Stimulated activated CD8-positive, alpha-beta memory T cell treated with anti-CD3 and anti-CD28 coated beads, Interleukin-15, amount 100 ng/mL, for 1 hour (primary cell): ENCODE measurements at regions not wholly inside any gene's neighbourhood (a gene's known extent, or its start where the extent isn't known, plus 50 kb on each side); places are given as distances from the start of the nearest gene placed in this dataset.
"Not testable (repeated sequence)": the region's sequence is repeated elsewhere in the genome, so short reads cannot be mapped to it uniquely, and the experiment has no call there.

ENCODE experiments used
- DNase-seq: peaks from one replicate; pipeline ENCODE4 v3.0.0-alpha.2; 2020; ENCODE audit warnings: low read depth

DNA sequence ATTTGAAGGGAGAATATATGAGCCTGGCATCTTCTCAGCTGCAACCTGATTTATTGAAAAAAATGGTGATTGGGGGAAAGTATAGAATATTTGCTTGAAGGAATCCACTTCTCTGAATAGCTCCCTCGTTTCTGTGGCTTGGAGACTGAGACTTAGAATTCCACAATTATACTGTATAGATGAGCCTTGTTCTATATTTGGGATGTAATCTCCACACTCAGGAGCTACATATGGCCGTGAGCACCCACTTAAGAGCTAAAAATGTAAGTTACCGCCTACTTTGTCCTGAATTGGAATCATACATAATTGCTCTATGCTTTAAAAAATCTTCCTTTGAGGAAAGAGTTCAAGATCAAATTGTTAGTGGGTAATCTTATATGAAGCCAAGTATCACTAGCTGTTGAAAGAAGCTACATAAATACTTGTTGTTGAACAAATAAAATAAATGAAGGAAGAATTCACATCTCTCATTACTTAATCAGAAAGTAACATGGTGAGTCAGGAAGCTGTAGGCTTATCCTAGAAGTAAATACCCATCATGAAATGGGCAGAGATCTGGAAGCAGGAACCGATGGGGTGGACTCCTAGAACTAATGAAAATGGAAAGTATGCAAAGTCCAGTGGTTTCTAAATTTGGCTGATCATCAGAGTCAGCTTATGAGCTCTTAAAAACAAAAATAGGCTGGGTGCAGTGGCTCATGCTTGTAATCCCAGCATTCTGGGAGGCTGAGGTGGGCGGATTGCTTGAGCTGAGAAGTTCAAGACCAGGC lies 254.3 kb downstream of the SOX4 start:
- DNase-seq: no peak

DNA sequence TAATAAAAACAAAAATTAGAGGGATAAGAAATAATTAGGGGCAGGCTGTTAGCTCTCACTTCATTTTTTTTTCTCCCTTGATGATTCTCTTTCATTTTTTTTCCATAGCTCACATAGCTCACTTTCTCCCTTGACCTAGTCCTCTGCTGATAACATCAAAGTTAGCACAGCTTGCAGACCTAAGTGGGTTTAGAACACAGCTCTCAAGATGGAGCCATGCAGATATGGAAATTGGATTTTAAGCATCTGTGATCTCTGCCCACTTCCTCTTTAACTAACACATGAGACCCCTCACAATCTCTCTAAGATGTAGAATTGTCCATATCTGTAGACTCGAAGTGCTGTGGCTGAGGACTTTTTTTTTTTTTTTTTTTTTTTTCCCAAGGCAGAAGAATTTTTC lies 257.1 kb downstream of the SOX4 start:
- DNase-seq: no peak

DNA sequence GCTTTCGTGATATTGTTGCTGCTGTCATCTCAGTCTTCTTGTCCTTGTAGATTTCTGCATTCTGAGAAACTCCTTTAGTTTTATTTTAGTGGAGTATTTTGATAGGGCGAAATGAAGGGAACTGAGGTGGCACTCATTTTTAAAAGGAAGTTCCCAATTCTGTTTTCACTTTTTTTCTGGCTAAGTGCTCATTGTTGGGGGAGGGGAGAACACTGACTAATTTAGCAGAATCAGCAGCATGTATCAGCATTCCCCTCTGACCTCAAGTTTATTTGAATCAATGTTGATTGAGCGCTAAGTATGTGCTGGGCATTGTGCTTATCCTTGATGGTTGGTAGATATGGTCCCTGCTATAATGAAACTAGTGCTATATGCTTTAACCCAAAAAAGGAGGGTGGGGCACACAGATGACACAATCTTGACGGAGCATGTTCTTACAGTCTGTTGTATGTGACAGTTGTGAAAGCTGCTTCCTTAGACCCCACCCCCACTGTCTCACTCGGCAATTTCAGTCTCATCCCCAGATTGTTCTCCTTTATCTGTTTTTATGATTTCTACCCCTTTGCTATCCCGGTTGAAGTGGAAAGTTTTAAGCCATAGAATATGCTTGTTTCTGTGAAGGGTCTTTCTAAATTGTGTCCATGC lies 262.4 kb downstream of the SOX4 start:
- DNase-seq: no peak

DNA sequence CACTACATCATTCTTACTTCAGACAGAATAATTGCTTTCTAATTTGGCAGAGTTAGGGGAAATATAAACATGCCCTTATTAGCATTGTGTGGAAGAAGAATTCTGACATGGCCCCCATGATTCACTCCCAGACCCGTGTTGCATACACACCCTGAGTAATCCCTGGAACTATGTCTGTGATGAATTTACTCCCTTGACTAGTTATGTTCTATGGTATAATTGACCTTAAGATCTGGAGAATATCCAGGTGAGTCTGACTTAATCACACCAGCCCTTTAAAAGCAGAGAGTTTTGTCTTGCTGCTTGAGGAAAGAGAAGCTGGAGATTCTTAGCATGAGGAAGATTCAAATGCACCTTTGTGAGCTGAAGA lies 262.9 kb downstream of the SOX4 start:
- DNase-seq: no peak

DNA sequence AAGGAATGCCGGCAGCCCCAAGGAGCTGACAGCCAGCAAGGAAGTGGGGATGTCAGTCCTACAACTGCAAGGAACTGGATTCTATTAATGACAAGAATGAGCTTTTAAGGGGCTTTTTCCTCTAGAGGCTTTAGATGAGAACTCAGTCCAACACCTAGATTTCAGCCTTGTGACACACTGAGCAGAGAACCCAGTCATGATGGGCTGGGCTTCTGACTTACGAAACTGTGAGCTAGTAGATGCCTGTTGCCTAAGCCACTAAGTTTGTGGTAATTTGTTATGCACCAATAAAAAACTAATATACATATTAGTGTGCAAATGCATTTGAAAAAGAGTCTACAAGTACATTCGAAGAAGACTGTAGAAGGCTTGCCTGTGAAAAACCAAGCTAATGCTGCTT lies 263.3 kb downstream of the SOX4 start:
- DNase-seq: no peak

DNA sequence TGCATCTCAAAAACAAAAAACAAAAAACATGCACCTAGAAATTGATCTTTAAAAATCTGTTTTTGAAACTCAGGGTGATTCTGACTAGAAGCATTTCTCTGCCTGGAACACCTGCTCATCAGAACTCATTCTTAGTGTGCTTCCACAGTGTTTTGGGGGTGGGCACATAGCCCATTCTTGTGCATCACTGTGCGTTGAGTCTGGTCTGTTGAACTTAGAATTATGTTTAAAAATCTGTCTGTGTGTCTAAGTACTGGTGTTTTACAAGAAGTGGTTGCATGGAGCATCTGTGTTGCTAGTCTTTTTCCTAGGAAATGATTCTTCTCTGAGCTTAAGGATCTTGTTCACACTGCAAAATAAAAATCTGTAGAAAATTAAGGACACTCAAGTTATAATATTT lies 264.5 kb downstream of the SOX4 start:
- no peak for DNase-seq

DNA sequence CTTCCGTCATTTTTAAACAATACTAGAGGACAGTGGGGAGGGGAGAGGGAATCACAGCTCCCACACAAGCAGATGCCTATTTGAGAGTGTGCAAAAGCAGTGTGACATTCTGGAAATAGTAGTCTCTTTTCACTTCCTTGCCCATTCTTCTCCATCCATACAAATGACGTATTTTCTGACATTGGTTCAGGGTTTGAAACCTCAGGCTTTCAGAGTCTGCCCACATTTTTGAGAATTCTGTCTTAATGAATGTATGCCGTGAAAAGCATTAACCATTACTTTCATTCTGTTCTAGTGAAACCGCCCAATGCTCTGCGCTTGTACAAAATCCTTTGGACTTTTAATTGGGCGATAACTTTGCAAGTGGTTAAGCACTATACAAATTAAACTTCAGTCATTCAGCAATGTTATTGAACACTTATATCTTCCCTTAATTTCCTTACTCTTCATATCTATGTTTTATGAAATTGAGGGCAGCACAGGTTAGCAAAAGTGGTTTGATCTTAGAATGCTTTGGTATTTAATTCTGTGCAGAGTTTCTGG lies 265.7 kb downstream of the SOX4 start:
- no peak for DNase-seq

DNA sequence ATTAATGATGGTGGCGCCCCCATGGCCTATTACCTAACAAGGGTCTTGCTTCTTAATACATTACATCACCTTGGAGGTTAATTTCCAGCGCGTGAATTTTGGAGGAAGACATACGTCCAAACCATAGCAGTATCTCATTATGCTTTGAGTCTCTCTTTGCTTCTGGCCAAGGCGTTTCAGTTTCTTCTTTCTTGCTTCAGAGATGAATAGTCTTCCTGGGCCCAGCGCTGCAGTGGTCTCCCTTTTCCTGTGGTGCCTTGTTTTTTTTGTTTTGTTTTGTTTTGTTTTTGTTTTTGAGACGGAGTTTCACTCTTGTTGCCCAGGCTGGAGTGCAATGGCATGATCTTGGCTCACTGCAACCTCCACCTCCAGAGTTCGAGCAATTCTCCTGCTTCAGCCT lies 268.4 kb downstream of the SOX4 start:
- no peak for DNase-seq

DNA sequence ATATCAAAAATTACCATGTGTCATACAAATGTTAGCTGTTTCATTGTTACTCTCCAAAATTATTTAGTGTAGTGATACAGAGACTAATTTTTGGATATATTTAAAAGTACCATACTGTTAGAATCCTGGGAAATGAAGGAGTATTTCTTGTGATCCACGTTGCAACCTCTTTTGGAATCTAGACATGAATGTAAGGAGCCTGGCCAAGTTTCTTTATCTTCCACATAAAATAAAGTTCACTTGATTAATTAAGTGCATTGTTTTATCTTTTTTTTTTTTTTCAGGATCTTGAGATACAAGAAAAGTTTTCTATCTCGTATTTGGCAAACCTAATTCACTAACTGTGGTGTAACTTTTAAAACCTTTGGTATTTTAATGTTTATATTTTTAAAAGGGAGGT lies 270.7 kb downstream of the SOX4 start:
- DNase-seq: no peak

DNA sequence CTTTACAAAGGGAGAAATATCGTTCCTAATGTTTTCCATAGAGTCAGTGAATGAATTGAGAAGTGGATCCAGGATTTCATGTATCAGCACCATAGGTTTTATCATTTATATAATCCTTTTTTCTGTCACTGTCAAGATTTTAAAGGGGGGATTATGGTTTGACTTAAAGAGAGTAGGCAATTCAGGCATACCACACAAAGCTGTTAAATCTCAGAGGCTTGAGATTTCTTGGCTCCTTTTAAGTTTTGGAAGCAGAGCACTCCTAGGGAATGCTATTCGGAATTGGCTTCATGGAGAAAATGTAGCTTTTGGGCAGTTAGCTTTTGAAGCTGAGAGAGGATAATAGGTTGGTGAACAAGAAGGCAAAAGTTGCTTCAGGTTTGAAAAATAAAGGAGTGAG lies 274.7 kb downstream of the SOX4 start:
- no peak for DNase-seq

DNA sequence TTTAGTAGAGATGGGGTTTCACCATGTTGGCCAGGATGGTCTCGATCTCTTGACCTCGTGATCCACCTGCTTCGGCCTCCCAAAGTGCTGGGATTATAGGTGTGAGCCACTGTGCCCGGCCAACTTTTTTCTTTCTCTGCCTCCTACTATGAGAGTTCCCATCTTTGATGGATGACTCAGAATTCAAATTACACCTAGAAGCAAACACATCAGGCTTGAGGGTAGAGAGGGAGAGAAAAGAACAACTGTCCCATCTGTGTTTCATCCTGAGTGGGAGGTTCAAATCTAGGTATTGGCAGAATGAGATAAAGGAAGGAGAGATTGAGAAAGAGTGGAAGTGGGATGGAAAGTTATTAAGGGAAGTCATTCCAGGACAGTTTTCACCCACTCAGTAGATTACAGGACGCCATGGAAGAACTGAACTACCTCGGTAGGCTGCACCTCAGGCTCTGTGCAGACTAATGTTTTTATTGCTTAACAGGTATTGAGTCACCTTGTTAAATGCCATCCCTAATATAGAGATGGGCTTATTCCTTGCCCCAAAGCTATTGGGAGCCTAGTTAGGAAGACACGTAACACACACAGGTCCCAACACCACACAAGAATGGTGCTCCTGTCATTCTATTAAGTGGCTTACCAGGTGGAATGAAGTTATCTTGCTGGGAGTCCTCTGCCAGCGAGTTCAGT lies 275.7 kb downstream of the SOX4 start:
- DNase-seq: no peak

DNA sequence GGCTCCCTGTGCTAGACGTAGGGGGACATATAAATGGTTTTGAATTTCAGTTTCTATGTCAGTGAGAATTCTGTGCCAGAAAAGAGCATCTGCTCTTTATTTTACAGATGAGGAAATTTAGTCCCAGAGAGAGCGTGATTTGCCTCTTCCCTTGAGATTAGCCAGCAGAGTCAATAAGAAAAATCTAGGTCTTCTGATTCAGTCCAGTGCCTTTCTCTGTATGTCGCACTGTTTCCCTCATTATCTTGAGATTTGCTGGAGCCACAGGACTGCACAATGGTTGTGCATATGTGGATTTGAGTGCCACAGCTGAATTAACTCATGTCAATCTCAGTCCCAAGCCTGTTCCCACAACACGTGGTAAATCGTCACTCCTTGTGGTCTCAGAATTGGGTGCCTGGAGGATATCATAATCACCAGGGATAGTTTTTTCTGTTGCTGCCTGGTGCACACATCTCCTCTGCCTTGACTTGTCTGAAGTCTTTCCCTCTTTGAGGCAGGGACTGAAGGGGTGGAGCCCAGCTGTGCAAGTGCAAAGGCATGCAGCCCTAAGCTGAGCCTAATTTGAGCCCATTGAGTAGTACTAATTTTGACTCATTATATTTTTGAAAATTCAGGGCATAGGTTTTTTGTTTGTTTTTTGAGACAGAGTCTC lies 276.7 kb downstream of the SOX4 start:
- DNase-seq: no peak

DNA sequence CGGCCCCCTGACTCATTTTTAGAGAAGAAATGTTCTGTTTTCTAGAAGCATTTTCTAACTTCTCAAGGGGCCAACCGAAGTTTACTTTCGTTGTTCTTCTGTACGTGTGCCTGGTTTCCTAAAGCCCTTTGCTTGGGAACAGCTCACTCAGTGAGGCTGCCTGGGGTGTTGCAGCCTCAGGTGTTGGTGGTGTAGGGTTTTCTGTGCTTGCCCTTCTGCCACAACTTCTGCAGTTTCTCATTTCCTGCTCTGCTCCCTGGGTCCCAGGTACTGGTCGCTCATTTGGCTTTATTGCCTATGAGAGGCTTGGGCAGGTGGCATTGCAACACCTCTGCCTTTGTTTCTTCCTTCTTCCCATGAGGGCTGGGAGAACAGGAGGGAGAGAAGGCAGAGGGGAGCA lies 278.3 kb downstream of the SOX4 start:
- no peak for DNase-seq

DNA sequence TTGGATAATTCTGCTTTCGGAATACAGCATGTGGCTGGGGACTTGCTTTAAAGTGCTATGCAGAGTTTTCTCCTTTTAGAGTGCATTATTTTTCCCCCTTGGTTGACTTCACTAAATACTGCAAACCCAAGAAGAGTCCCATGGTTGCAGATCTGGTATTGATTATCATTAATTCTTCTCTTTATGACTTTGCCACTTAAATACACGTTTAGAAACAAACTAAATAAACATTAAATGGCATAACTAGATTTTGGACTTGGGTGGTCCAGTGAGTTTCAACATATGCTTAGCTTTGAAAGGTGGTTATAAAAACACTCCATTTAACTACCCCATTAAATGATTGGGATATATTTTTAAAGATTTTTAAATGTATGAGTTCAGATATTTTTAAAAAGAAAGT lies 279.2 kb downstream of the SOX4 start:
- no peak for DNase-seq

DNA sequence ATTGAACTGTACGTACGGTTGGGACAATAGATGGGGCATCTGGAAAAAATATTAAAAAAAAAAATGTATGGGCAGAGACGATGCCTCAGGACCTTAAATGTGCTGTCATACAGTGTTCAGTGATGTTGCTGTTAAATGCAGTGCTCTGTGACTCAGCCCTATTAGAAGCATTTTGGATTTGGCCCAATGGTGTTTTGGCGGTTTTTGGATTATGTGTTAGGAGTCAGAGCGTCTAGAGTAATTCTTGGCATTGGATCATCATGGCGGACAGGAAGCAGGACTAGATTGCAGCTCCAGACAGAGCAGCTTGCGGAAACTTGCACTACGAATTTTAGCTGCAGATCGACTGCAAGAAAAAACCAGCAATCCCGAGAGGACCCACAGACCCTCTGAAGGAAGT lies 280.0 kb downstream of the SOX4 start:
- no peak for DNase-seq

DNA sequence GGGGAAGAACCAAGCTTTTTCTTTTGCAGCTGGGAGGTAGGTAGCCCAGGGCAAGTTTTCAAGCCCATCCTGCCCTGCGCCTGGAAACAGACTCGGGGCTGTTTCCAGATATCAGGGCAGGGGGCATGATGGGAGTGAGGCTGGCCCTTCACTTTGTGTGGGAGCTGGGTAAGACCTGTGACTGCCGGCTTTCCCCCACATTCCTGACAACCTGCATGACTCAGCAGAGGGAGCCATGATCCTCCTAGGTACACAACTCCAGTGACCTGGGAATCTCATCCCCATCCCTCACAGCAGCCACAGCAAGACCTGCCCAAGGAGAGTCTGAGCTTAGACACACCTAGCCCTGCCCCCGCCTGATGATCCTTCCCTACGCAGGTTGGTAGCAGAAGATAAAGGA lies 280.8 kb downstream of the SOX4 start:
- DNase-seq: no peak

DNA sequence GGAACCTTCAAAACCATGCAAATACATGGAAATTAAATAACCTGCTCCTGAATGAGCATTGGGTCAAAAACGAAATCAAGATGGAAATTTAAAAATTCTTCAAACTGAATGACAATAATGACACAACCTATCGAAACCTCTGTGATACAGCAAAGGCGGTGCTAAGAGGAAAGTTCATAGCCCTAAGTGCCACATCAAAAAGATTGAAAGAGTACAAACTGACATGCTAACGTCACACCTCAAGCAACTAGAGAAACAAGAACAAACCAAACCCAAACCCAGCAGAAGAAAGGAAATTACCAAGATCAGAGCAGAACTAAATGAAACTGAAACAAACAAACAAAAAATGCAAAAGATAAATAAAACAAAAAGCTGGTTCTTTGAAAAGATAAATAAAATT lies 283.5 kb downstream of the SOX4 start:
- not testable (repeated sequence) for DNase-seq

DNA sequence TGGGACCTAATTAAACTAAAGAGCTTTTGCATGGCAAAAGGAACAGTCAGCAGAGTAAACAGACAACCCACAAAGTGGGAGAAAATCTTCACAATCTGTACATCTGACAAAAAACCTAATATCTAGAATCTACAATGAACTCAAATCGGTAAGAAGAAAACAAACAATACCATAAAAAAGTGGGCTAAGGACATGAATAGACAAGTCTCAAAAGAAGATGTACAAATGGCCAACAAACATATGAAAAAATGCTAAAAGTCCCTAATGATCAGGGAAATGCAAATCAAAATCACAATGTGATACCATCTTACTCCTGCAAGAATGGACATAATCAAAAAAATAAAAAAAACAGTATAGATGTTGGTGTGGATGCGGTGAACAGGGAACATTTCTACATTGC lies 286.7 kb downstream of the SOX4 start:
- not testable (repeated sequence) for DNase-seq

DNA sequence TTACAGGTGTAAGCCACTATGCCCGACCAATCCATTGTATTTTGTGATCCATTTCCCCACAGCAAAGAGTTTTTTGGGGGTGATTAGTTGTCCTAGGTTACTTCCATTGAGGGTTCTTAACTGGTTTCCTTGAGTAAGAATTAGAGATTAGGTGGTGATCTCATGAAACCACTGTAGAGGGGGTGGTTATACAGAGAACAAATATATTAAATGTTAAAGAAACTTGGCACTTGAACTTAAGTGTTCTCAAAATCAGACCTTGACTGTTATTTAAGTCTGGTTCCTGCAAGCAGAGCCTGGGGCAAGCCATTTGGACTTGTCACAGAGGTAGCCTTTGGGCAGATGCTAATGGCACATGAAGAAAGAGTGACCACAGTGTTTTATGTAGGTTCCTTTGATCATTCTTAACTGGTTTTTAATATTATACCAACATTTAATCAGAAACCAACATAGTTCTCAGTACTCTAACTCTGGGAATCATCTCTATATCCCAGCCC lies 288.5 kb downstream of the SOX4 start:
- no peak for DNase-seq

DNA sequence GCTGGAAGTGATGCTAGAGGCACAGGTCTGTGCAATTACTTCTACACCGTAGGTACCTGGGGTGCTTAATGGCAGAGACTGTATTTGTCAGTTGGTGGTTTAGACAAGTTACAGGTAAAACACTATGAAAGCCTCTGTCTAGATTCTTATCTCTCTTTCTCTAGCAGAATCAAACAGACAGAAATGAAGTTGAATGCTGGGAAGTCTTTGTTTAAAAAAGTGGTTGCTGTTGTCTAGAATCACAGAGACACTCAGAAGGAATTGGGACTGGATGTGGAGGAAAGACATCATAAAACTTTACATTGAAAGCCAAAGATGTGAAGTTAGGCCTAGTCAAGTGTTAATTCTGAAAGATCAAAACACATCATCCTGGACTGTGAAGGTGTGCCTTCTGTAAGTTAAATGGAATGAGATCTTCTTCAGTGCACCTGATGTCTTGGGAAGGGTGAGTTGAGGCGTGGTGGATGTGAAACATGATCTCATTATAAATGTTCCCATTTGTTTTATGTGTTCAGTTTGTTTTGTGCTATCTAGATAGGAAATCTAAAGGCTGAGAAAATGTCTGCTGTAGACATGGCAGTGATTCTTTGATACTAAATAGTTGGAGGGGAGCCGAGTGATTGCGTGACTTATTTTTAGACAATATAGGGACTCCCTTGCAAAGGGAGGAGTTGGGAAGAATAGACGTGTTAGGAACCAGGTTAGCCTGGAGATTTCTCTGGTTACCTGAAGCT lies 290.2 kb downstream of the SOX4 start:
- DNase-seq: no peak

DNA sequence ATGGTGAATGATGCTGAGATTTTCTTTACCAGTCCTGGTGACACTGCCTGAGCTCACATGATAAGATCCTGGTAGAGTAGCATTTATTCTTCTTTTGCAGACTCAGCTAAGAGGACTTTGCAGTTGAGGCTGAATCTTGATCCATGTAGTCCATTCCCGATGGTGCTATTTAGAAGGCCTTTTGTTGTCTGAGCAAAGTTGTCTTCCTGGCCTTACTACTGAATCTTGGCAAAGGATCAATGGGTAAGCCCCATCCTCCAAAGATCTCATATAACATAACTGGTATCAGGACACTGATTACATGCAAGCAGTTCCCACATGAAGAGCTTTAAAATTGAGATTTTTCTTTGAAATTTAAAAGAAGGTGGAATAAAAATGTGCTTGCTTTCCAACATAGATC lies 291.6 kb downstream of the SOX4 start:
- DNase-seq: no peak
